RPMI7951 (cell line): ENCODE measurements at regions not wholly inside any gene's neighbourhood (a gene's known extent, or its start where the extent isn't known, plus 50 kb on each side); places are given as distances from the start of the nearest gene placed in this dataset.

Experiments
- DNase-seq: peaks from one replicate; pipeline ENCODE4 v3.0.0-alpha.2; 2012; ENCODE audit warnings: low read depth

DNA sequence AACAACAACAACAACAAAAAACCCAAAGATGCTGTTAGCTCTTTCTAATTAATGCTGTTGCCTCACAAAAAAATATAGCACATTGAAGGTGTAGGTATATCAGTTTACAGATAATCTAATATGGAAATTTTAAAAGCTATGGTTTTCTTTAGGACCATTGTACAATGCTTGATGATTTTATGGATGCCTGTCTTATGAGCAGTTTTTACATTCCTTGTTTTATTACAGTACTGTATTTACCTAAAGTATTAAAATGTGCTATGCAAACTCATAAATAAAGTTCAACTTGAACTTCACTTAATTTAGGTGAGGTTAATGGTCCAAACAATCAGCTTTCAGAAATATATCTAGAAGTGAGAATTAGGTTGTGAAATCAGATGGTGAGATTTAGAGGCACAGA is 212.2 kb upstream of the GOLIM4 start:
- DNase-seq: no peak

DNA sequence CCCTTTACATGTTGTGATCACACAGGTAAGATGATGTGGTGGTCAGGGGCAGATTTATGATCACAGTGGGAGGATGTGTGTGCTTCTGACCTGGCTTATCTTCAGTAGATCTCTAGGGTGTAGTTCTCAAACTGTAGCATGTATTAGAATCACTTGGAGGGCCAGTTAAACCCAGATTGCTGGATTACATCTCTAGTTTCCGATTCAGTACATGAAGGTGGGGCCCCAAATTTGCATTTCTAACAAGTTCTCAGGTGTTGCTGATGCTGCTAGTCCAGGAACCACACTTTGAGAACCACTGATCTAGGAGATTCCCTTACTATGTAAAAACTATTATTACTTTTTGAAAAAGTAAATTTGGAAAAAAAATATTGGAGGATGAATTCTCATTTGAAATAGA is 199.3 kb upstream of the GOLIM4 start:
- no peak for DNase-seq

DNA sequence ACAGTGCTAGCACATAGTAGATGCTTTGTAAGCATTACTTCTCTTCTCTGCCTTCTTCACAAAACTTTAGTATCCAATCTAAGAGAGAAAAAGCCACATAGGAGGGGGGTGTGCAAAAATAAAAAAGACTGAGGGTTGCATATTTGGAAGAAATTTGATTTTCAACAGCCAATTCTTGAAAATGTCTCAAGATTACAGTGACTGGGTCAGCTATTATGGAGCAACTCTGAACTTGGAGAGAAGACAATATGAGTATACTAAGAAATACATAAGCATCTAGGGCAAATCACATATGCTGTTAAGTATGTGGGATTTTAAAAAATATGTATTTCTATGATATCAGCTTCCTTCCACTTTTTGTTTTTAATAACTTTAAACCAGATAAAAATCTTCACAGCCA is 196.6 kb upstream of the GOLIM4 start:
- no peak for DNase-seq

DNA sequence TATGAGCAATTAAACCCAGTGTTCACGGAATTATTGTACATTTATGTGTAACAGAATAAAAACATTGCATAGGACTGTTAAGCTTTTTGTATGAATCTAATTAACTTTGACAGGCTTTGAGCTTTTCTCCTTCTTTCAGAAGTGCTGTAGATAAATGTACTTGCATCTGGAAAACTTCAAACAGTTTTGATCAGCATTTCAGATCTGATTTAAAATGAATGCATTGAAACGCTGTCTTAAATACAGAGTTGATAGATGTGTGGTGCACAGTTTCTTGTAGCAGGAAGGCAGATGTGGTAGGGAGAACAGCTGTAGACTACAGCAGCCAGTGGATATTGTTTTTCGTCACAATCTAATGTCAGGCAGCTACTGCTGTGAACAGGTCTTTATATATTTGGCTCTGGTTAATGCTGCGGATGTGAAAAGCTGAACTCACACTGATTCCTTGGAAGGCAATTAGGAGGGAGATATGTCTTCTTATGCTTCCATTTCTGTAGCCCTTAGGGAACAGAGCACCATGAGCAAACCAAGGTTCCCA is 193.8 kb upstream of the GOLIM4 start:
- no peak for DNase-seq

DNA sequence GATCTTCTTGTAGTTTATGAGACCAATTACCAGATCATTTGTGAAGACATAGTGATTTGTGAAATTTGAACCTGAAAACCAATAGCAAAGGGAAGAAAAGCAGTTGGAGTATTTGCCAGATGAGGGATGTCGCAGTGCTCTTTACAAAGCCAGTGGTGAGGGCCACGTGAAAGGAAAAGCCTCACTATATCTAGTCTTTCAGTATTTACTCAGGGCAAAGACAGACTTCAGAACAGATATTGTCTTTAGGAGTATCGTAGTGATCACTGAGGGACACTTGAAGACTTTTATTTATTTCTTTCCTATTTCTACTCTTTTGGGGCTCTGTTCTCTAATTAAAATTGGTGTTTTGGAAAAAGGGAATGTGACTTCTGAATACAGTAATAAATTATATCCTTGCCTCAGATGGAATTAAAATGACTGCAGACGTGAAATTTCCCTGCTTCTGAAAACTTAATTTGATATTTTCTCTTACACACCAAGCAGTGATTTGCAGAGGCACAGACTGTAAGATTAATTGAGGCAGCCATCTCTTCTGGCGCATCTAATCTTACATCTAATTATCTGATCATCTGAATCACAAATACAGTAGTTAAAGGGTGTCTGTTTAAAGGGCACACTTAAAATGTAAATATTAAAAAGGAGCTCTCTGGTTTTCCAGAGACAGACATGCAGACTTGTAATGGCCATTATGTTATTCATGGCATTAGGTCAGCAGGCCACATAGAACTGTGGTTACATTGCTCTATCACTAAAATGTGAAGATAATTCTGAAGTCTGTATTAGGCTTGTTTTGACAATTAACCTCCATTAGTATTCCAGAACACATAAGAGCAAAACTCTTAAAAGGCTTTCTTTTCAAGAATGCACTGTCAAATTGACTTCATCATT is 193.0 kb upstream of the GOLIM4 start:
- DNase-seq: no peak

DNA sequence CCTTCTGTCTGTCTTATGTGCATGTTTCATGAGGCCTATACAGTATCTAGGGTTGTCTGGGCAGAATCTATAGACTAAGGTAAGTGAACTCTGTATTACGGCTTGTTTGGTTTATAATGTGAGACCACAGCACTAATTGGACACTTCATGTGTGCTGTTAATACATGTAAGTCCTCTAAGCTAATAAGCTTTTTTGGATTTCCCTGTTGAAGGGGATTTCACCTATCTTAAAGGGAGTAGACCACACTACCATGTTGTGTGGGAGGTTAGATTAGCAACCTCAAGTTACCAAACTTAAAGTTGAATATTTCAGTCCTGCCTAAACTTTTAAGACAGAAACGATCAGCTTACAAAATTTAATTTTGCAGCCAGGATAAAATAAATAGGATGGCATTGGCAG is 189.8 kb upstream of the GOLIM4 start:
- DNase-seq: no peak

DNA sequence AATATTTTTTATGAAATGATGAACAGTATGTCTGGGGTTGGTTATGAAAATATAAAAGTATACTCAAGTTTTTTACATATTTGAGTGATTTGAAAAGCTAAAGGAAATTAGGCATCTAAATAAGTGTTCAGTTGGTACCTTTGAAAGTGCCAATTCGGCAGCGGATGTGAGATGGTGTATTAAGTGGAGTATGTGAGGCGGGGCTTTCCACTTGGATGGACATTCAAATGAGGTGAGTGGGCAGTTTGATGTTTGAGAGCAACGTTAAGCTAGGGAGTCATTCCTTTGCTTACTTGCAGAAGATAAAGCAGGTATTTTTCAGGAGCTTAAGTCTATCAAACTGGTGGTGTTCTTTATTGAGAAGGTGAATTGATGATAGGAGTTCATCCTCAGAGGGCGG is 189.0 kb upstream of the GOLIM4 start:
- DNase-seq: no peak

DNA sequence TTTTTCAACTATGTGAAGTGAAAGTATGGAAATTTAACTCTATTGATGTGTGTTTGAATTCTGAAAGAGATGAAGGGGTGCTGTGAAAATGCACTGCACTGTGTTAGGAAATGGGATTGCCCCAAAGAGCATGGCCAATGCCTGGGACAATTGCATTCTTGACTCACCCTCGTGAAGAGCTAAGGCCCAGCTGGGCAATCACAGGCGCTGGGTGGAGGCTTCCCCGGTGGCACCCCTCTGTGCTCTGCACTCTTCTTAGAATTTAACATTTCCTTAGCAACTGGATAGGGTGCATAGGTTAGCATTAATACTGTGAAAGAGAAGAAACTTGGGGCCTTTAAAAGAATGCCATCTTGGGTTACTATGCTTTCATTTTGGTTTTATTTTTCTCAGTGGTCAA is 179.9 kb upstream of the GOLIM4 start:
- DNase-seq: no peak

DNA sequence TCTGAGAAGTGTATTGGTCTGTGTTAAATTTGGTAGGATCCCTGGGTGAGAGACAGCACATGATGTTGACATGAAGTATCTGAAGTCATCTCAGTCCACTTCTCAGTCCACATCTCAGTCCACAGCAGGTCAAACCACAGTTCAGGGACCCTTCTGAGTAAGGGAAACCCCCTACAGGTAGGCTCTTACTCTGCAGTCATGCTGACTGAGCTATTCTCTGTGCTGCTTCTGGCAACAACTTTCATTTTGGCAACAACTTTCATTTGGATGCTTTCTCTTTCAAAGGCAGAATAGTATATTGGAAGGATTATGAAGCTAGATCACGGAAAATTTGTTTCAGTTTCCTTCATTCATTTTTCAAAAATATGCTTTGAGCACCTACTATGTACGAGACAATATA is 178.2 kb upstream of the GOLIM4 start:
- DNase-seq: no peak

DNA sequence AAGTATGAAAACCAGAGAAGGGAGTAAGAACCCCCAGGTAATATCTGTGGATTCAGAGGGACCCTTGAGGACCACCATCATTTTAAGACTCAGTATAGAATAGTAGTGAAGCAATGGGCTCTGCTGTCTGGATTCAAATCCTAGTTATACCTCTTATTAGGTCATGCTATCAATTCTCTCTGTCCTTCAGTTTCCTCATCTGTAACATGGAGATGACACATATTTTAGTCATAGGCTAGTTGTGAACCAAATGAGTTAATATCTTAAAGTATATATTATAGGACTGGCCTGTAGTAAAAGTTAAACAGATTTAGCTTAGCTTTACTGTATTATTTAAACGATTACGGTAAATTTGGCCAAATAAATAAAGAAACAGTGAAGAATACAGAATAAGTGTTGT is 177.3 kb upstream of the GOLIM4 start:
- no peak for DNase-seq

DNA sequence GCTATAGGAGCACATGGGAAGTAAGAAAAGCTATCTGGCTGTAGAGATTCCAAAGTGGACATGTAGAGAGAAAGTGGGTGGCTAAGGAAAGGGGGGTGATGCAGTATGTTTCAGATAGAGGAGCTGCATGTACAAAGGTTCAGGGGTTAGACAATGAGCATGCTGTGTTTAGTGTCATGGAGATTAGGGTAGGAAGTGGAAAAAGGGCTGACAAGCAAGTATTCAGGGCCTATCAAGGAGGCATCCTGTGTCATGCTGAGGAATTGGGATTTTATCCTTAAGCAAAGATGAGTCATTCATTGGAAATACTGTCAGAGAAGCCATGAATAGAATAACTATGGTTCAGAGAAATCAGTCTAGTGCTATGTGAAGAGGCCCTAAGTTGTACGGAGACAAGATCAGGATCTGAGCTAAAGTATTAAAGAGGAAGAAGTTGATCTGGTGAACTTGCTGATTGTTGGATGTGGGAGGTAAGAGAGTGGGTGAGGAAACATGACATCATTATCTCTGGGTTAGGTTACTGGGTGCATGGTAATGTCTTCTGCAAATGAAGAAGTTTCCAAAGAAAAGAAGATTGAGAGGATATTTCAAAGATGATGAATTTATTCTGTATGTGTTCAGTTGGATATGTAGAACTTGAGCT is 176.7 kb upstream of the GOLIM4 start:
- peak; percentile 38 for DNase-seq

DNA sequence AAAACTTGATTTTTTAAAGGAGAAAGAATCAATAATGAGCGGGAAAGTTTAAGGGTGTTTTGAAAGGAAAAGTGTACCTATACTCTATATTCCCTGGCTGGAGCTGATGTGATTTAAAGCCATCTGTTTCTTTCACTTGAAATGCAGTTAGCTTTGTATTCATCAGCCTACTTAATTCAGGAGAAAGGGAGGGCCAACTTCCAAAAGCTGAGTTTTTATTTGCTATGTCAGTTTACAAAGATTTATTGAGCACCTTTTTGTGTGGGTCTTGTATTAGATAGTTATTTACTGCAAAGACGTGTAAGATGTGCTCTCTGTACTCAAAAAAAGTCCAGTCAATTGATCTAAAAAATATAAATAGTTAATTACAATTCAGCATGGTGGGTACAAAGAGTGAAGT is 176.2 kb upstream of the GOLIM4 start:
- DNase-seq: no peak

DNA sequence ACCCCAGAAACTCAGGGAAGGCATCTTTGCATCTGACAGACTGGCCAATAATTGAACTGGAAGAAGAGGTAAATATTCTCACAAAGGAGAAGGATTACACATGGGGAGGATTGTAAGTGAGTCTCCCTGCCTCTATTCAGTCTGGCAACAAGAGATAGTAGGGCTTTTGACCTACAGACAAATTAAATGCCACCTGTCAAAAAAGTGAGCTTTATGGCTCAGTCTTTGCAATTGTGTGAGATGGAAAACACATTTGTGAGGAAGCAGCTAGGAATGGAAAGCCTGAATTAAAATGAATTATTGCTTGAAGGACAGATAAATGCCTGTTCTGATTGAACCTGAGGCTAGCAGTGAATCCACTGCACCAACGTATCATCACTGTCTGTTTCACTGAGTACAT is 173.3 kb upstream of the GOLIM4 start:
- DNase-seq: no peak

DNA sequence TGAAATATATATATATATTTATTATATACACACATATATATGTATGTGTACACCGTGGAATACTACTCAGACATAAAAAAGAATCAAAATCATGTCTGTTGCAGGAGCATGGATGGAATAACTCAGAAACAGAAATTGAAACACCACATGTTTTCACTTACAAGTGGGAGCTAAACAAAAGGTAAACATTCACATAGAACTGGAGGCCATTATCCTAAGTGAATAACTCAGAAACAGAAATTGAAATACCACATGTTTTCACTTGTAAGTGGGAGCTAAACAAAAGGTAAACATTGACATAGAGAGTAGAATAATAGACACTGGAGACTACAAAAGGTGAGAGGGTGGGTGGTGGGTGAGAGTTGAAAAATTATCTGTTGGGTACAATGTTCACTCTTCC is 171.5 kb upstream of the GOLIM4 start:
- no peak for DNase-seq

DNA sequence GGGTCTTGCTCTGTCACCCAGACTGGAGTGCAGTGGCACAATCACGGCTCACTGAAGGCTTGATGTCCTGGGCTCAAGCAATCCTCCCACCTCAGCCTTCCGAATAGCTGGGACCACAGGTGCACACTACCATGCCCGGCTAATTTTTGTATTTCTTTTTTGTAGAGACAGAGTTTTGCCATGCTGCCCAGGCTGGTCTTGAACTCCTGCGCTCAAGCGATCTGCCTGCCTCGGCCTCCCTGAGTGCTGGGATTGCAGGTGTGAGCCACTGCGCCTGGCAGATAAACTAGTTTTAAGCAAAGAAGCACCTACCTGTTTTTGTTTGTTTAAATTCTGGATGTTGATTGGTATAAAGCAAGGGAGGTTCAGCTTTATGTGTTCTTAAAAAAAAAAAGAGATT is 170.6 kb upstream of the GOLIM4 start:
- no peak for DNase-seq

DNA sequence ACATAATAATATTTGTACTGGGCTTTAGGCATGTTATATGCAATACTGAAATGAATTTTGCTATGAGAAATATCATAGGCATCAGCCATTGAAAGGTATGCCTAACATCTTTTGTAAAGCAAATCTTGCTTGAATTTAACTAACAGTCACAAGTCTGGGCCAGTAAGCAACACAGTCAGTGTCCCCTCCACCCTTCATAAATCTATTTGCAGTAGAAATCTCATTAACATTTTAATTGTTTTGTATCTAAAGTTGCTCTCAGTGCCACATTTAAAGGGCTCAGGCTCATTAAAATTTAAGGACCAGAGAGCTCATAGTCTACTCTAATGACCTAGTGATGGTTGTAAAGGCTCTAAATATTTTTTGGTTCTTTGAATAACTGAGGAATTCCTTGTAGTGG is 167.2 kb upstream of the GOLIM4 start:
- DNase-seq: no peak

DNA sequence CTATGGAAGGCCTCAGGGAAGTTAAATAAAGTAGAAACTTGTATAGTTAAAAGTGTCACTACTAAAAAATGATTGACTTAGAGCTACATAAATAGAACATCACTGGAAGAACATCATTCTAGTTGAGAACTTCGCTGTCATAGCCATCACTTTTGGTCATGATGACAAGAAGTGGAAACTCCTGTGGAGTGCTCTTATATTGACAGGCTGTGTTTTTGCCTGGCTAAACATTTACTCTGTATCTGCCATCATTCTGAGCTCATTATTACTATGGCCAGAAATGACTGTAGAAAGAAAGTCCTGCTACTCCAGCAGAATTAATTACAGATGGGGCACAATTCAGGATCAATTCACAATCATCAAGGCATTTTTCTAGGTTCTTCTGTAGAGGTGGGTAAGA is 165.1 kb upstream of the GOLIM4 start:
- DNase-seq: no peak

DNA sequence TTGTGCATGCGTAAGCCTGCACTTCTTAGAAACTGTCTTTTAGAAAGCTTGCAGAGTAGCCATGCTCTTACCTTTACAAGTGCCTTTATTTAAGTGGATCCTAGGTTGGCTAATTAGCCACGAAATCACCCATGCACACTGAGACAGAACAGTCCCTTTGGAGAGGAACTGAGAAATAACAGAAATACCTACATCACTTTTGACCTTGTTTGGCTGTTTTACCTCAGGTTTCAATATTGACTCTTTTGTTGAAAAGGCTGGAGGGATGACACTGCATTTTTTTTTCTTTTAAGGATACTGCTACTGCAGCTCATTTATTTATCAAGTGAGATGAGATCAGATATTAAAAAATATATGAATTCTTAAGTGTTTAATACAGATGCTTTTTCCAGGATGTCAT is 155.6 kb upstream of the GOLIM4 start:
- no peak for DNase-seq

DNA sequence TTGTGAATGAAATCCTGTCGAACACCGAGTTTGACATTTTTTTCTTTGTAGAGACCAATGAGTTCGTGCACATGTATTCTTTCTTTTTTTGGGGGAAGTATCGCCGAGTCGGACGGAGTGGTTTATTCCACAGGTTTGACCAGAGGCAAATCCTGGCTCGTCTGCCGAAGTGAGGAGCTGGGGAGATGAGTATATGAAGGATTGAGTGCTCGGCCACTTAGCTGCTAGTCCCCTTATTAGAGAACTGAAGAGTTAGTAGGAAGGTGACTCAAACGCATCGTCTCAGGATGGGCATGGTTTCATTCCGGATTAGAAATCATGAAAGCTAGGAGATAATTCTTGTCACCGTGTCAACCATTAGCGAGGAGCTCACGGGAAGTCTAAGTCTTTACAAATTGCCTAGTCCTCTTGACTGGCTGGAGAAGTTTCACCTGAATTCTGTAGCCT is 154.7 kb upstream of the GOLIM4 start:
- DNase-seq: no peak

DNA sequence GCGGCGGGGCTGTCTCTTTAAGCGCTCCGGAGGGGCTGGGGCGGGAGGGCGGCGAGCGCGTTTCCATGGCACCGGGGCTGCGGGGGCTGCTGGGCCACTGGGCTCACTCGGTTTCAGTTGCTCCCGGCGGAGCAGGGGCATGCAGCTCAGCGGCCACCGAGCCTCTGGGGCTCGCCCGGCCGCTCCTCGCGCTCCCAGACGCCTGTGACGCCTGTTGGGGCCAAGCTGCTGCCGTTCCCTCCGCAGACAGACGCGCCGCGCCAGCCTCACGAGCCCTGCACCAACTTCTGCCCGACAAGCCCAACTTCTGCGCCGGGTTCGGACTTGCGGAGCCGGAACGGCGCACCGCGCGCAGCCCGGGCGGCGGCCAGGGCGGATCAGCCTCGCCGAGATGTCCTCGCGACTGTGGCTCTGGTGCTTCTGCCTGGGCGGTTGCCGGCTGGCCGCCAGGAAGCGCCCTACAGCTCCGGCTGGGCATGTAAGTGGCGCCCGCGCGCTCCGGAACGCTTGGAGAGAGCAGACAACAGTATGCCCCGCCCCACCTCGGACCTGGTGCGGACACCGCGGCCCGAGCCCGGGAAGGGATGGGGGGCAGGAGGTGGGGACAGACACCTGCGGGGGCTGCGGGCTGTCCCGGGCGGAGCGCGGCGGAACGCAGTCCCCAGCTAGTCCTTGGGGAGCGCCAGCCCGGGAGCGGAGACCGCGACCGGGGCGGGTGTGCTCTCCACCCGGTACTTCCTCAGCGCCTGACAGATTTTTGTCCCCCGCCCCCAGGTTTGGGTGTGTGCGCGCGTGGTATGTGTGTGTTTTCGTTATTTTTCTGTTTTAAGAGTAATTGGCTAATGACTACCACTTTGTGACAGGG is 154.1 kb upstream of the GOLIM4 start:
- DNase-seq: peak; percentile 74

DNA sequence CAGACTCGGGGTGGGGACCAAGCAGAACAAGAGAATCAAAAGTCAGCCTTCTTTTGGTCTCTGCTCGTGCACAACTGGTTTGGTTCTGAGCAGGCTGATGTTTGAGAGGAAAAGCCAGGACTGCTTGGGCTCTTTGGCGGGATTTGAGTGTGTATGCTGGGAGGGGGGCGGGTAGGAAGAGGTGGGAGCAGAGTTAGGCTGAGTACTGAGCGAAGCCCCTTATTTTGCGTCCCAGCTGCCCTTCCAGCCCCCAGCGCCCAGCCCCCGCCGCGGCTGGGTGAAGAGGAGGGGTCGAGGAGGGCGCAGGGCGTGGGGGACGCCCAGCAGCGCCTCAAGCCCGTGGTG is 153.5 kb upstream of the GOLIM4 start:
- DNase-seq: no peak
